Gastrocnemius medialis (tissue), 4 donors: ENCODE measurements at regions not wholly inside any gene's neighbourhood (a gene's known extent, or its start where the extent isn't known, plus 50 kb on each side); places are given as distances from the start of the nearest gene placed in this dataset.

Experiments
- POLR2A ChIP-seq, 2 donors: fragments of 450-650 bp; IDR thresholded peaks; one replicate each; pipeline ENCODE4 v1.6.1; 2017; ENCODE audit warnings: antibody characterized with exemption in 2 of 2, mild to moderate bottlenecking in 2 of 2, moderate library complexity in 2 of 2
- TF ChIP-seq, protein P1 (sequence below), 5 experiments: fragments of 450-650 bp in 3 of 5; fragments of 200-600 bp in 2 of 5; sonication (generic) in 2 of 5; IDR thresholded peaks in 4 of 5; conservative IDR thresholded peaks in 1 of 5; 1 replicate in 4 of 5; 2 replicates in 1 of 5; pipeline ENCODE4 v1.5.1; 2016 to 2019; ENCODE audit warnings: antibody characterized with exemption in 5 of 5, mild to moderate bottlenecking in 3 of 5, moderate library complexity in 3 of 5

DNA sequence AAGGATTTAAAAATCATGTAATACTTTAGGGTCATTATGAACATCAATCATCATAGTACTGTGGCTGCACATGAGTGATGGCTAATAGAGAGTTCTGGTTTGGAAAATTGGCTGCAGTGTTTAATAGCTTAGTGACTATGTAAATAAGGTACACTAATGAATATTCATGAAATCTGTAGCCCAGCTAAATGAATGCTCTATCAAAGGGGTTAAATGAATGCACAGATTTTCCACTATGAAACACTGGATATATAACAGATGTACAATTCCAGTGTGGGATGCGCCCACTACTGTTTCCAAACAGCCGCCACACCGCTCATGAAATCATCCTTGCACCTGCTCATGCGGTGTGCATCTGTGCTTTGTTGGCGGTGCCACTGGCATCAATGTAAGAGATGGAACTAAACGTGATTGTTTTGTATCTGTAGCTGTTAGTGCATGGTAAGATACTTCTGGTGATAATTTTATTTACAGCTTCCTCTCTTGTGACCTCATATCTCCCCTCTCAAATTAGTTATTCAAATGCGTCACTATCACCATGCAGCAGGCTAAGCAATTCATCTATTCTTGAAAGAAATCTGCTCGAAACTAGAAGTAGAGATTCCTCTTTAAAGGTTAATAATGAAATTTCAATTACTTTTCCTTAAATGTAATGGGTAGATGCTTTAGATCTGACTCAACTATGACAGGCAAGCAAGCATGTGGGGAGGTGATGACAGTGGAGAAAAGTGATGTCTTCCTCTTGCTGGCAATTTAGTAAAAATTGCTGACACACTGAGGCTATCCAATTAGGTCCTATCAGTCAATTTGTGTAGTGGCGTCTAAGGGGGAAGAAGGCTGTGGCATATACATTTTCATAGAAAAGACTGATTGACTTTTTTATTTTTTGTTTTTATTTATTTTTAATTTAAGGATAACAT, 433.6 kb downstream of the AEBP2 start:
- TF ChIP-seq, protein P1, sequence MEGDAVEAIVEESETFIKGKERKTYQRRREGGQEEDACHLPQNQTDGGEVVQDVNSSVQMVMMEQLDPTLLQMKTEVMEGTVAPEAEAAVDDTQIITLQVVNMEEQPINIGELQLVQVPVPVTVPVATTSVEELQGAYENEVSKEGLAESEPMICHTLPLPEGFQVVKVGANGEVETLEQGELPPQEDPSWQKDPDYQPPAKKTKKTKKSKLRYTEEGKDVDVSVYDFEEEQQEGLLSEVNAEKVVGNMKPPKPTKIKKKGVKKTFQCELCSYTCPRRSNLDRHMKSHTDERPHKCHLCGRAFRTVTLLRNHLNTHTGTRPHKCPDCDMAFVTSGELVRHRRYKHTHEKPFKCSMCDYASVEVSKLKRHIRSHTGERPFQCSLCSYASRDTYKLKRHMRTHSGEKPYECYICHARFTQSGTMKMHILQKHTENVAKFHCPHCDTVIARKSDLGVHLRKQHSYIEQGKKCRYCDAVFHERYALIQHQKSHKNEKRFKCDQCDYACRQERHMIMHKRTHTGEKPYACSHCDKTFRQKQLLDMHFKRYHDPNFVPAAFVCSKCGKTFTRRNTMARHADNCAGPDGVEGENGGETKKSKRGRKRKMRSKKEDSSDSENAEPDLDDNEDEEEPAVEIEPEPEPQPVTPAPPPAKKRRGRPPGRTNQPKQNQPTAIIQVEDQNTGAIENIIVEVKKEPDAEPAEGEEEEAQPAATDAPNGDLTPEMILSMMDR (IDR thresholded peaks at IDR 0.05 in 4 of 5, conservative IDR thresholded peaks at IDR 0.05 in 1 of 5) = no peak
- no peak for TF ChIP-seq POLR2A (IDR thresholded peaks at IDR 0.05)
